C4-2B (cell line): ENCODE measurements at regions not wholly inside any gene's neighbourhood (a gene's known extent, or its start where the extent isn't known, plus 50 kb on each side); places are given as distances from the start of the nearest gene placed in this dataset.

ENCODE experiments used
- H3K27ac ChIP-seq: fragments of 450-650 bp; 2 replicates; pipeline ENCODE4 v1.5.1; 2017
- ZFX ChIP-seq: fragments of 450-650 bp; IDR thresholded peaks from 2 replicates; pipeline ENCODE4 v1.6.1; 2017
- TF ChIP-seq, protein P1 (sequence below): fragments of 450-650 bp; conservative IDR thresholded peaks from 2 replicates; pipeline ENCODE4 v1.5.1; 2017; ENCODE audit warnings: mild to moderate bottlenecking

DNA sequence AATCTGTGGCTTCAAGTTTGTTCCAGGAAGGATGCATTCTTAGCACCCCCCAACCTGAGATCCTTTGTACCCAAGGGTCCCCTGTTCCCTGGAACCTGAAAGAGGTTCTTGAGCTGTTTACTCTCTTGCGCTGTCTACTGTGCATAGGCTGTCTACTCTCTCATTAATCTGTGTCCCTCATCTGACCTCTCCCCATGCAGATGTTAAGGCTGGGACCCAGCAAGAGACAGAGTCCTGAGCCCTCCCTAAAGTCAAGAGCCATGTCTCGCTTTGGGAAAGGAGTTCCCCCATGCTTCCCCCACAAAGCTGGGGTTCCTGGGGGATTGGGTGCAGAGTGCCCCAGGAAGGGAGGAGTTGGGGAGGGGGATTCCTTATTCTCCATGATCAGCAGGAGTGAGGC is 312.9 kb downstream of the CYP26B1 start:
- TF ChIP-seq, protein P1, sequence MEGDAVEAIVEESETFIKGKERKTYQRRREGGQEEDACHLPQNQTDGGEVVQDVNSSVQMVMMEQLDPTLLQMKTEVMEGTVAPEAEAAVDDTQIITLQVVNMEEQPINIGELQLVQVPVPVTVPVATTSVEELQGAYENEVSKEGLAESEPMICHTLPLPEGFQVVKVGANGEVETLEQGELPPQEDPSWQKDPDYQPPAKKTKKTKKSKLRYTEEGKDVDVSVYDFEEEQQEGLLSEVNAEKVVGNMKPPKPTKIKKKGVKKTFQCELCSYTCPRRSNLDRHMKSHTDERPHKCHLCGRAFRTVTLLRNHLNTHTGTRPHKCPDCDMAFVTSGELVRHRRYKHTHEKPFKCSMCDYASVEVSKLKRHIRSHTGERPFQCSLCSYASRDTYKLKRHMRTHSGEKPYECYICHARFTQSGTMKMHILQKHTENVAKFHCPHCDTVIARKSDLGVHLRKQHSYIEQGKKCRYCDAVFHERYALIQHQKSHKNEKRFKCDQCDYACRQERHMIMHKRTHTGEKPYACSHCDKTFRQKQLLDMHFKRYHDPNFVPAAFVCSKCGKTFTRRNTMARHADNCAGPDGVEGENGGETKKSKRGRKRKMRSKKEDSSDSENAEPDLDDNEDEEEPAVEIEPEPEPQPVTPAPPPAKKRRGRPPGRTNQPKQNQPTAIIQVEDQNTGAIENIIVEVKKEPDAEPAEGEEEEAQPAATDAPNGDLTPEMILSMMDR: no peak
- no peak for TF ChIP-seq ZFX
- no peak overlapping the region for H3K27ac ChIP-seq

DNA sequence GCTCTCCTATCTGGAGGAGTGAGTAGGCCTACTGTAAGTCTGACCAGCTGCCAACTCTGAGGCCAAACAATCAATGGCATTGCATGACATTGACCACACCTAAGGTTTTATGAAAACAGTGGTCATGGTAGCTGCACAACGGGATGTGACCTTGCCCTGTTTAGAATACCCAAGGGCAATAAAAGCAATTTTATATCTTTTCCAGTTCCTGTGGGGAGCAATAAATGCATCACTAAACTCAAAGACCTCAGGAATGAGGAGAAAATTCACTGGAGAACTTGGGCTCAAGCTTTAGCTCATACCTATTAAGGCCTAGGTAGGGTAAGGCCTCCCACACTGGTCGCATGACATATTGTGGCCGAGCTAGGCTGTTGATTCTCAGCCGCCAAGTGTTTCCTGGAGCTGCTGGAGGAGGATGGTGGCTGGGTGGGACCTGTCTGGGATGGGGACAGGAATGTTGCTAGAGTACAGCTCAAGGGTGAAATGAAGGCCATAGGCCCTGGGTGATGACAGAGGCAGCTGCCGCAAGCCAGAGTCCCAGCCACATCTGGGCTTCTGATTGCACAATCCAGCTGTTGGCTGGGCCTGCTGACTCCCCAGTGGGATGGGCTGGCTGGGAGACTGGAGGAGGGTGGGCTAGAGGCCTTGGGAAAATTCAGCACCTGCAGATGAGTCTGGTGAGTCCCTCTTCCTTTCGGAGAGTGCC is 313.7 kb downstream of the CYP26B1 start:
- no peak for TF ChIP-seq ZFX
- TF ChIP-seq, protein P1: no peak
- no peak overlapping the region for H3K27ac ChIP-seq

DNA sequence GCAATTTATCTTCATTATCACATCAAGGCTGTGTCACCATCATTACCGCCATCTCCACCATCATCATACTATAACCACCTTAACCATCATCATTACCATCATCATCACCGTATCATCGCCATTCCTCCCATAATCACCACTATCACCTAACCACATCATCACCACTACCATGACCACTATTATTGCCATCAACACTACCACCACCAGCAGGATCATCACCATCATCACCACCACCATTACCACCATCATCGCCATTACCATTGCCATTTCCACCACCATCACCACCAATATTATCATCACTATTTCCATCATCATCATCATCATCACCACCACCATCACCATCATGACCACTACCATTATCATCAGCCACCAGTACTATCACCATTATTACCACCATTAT is 314.4 kb downstream of the CYP26B1 start:
- no peak overlapping the region for H3K27ac ChIP-seq
- TF ChIP-seq, protein P1: no peak
- no peak for TF ChIP-seq ZFX

DNA sequence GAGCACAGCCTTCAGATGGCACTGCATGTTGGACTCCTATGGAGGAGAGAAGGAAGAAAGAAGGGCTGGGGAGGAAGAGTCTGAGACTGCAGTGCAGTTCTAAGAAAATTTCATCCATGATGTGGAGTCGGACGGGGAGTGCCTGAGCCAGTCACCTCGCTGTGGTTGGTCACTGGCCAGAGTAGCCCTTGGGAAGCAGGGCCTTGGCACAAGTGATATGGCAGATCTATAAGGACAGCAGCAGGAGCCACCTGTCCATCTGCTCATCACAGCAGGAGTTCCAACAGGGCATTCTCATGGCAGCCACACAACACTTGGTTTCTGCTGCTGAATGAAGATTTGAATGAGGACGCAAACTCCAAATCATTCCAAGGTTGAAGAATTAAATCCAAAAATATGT is 314.8 kb downstream of the CYP26B1 start:
- TF ChIP-seq ZFX: no peak
- TF ChIP-seq, protein P1: no peak
- no peak overlapping the region for H3K27ac ChIP-seq

DNA sequence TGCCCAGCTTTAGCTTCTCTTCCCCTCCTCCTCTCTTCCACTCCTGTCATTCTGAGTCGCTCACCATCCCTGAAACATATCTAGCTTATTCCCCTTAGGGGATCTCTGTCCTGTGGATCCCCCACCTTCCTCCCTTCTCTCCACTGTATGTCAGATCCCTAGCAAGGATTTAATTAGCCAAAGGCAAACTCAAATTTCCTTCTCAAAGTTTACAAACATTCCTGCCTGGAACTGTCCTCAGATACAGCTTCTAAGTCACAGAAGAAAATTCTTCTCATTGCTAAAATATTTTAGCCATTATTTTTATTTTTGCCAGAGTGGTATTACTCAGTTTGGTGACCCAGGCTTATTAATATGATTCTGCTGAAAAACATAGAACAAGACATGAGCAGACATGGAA is 315.3 kb downstream of the CYP26B1 start:
- no peak overlapping the region for H3K27ac ChIP-seq
- TF ChIP-seq, protein P1: no peak
- no peak for TF ChIP-seq ZFX

DNA sequence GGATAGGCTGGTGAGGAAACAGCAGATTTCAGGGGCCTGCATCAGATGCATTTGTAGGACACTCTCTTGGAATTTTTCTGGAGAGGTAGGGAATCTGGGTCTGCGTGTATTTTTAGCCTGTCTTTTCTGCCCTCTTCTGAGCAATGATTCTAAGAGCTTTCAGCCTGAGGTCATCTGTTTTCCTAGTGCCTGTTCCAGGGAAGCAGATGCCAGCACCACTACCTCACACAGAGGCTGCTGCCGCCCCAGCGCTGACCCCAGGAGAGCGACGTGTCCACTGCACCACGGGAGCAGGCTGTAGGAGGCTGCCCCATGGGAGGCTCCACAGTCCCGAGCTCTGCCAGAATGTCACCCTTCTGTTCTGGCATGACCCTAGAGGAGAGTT is 316.5 kb downstream of the CYP26B1 start:
- TF ChIP-seq, protein P1: no peak
- TF ChIP-seq ZFX: no peak
- no peak overlapping the region for H3K27ac ChIP-seq

DNA sequence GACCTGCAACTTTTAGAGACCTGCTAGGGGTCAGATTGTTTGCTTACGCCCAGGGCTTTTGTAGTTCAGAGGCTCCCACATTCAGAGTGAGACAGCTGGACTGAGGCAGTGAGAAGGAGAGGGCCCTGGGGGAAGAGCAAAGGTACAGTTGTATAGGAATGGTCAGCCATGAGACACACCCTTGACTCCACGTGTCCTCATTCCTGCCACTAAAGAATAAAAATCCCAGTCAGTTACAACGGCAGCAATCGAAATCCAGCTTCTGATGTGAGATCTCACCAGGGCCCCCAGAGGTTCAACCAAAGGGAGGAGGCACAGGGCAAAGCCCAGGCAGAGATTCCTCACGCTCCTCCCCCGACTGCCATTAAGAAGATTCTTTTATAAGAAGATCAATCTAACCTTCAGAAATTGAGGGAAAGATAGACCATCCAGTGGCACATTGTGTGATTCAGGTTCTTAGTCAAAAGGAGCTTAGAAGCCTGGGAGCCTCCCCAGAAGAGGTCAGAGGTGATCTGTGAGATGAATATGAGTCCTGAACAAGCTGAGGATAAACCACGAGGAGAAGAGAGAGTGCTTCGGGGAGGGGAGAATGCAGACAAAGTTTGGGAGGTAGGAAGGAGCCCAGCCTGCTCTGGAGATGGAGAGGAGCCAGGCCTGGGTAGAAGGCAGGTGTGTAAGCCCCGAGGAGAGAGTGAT is 317.0 kb downstream of the CYP26B1 start:
- no peak overlapping the region for H3K27ac ChIP-seq
- TF ChIP-seq, protein P1: no peak
- TF ChIP-seq ZFX: no peak
